KMS-11 (cell line): ENCODE measurements at regions not wholly inside any gene's neighbourhood (a gene's known extent, or its start where the extent isn't known, plus 50 kb on each side); places are given as distances from the start of the nearest gene placed in this dataset.

Source experiments
- H2AFZ ChIP-seq: fragments of 200-600 bp; sonication (generic); 2 replicates; pipeline ENCODE4 v1.6.1; 2016; ENCODE audit warnings: antibody characterized with exemption, mixed run types, low read depth
- H3K27ac ChIP-seq: fragments of 200-600 bp; sonication (generic); 2 replicates; pipeline ENCODE4 v1.6.1; 2016; ENCODE audit warnings: mild to moderate bottlenecking, mixed run types
- H3K27me3 ChIP-seq: fragments of 200-600 bp; sonication (generic); 2 replicates; pipeline ENCODE4 v1.6.1; 2017; ENCODE audit warnings: mild to moderate bottlenecking, low read depth, mixed run types, moderate library complexity; ENCODE audit not compliant: insufficient read depth
- H3K36me3 ChIP-seq: fragments of 200-600 bp; sonication (generic); 2 replicates; pipeline ENCODE4 v1.6.1; 2017; ENCODE audit warnings: mild to moderate bottlenecking, mixed run types; ENCODE audit not compliant: insufficient read depth
- H3K4me1 ChIP-seq: fragments of 200-600 bp; sonication (generic); 2 replicates; pipeline ENCODE4 v1.6.1; 2016; ENCODE audit warnings: mild to moderate bottlenecking, low read depth, mixed run types; ENCODE audit not compliant: poor library complexity, severe bottlenecking
- H3K4me2 ChIP-seq: fragments of 200-600 bp; sonication (generic); 2 replicates; pipeline ENCODE4 v1.7.0; 2016; ENCODE audit warnings: mild to moderate bottlenecking, mixed run types
- H3K4me3 ChIP-seq: fragments of 200-600 bp; sonication (generic); IDR thresholded peaks from 2 replicates; pipeline ENCODE4 v1.6.1; 2017; ENCODE audit warnings: low read depth, low read length, mixed read lengths; ENCODE audit not compliant: insufficient read depth
- H3K79me2 ChIP-seq: fragments of 200-600 bp; sonication (generic); 2 replicates; pipeline ENCODE4 v1.6.1; 2016; ENCODE audit warnings: low read depth, mixed run types; ENCODE audit not compliant: insufficient read depth
- H3K9ac ChIP-seq: fragments of 200-600 bp; sonication (generic); 2 replicates; pipeline ENCODE4 v1.6.1; 2016; ENCODE audit warnings: mild to moderate bottlenecking, mixed run types
- H4K20me1 ChIP-seq: fragments of 200-600 bp; sonication (generic); 2 replicates; pipeline ENCODE4 v1.6.1; 2016; ENCODE audit warnings: mild to moderate bottlenecking, mixed run types; ENCODE audit not compliant: insufficient read depth
- CTCF ChIP-seq: fragments of 200-600 bp; sonication (generic); conservative IDR thresholded peaks from 2 replicates; pipeline ENCODE4 v1.6.1; 2017; ENCODE audit warnings: low read depth, mild to moderate bottlenecking, antibody characterized with exemption, low read length, moderate library complexity, mixed read lengths

DNA sequence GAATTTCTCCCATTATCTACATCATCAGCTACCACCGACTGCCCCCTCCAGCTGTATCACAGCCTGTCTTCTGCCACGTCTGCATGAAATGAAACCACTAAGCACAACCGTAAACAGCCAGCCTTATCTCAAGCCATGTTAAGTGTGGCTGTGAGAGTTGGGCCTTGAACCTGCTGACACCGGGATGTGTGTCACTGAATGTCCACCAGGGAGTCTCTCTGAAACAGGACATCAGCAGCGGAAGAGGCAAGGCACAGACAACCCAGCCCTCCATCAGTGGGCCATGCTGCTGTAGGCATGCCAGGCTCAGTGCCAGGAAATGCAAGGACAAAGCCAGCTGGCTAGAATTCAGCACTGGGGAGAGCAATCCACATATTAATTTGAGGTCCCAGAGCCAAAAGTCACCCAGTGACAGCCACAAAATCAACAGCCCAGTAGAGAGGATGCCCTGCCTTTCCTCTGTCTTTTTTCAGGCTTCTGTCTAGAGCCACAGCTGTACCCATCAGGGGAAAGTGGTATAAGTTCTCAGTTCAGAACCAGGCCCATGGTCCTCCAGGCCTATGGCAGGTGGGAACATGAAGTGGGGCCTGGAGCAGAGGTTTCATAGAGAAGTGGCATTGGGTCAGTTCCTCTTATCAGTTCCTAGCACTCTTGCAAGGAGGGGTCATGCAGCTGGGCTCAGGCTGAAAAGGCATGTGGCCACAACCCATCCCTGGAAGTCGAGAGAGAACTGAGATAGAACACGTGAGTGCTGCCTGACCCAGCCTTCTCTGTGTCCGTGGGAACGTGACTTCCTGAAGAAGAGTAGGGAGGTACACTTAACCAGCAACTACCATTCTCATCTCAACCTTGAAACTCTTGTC lies 199.4 kb downstream of the ESM1 start:
- Histone ChIP-seq H3K9ac (no peak overlapping the region), H2AFZ (no peak overlapping the region), H3K4me2 (no peak overlapping the region), H3K4me1 (no peaks in the 10 kb centered on the region), H3K4me3 (no peak overlapping the region), H3K79me2 (no peaks in the 10 kb centered on the region), H3K27ac (no peak overlapping the region), H3K36me3 (no peaks in the 10 kb centered on the region), H3K27me3 (no peaks in the 10 kb centered on the region), H4K20me1 (no peaks in the 10 kb centered on the region)
- no peak for TF ChIP-seq CTCF

DNA sequence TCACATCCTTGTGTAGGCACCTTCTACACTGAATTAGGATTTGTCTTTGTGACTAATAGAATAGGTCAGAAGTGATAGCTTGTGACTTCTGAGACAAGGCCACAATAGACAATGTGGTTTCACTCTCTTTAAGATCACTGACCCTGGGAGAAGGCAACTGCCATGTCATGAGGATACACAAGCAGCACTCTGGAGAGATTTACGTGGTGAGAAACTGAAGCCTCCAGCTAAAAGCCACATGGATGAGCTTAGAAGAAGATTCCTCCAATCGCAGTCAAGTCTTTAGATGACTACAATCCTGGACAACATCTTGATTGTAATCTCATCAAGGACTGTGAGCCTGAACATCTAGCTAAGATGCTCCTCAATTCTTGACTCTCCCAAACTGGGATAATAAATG lies 206.6 kb downstream of the ESM1 start:
- no peaks in the 10 kb centered on the region for H3K4me1 ChIP-seq
- no peaks in the 10 kb centered on the region for H3K79me2 ChIP-seq
- no peak overlapping the region for H3K4me3 ChIP-seq
- no peak for TF ChIP-seq CTCF
- no peaks in the 10 kb centered on the region for H3K36me3 ChIP-seq
- no peaks in the 10 kb centered on the region for H3K27me3 ChIP-seq
- H3K9ac ChIP-seq: no peak overlapping the region
- no peak overlapping the region for H3K4me2 ChIP-seq
- no peak overlapping the region for H2AFZ ChIP-seq
- no peaks in the 10 kb centered on the region for H4K20me1 ChIP-seq
- no peak overlapping the region for H3K27ac ChIP-seq

DNA sequence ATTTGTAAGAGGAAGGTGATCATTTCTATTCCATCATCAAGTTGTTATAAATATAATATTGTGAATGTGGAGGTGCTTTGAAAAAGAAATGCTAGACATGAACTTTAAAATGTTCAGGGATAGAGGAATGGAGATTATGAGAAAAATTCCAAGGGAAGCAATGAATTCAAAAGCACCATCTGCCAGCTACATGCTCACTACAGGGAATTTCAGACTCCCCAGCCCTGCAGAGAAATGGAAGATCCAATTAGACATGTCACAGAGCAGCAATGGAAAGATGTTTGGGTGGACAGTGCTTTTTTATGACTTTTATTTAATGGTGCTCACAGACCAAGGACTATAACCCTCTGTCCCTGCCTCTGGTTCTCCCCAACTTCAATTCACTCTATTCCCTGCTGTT lies 209.7 kb downstream of the ESM1 start:
- Histone ChIP-seq H3K27me3 (no peaks in the 10 kb centered on the region), H3K9ac (no peak overlapping the region), H3K4me1 (no peaks in the 10 kb centered on the region), H3K79me2 (no peaks in the 10 kb centered on the region), H2AFZ (no peak overlapping the region), H3K4me3 (no peak overlapping the region), H4K20me1 (no peaks in the 10 kb centered on the region), H3K27ac (no peak overlapping the region), H3K36me3 (no peaks in the 10 kb centered on the region), H3K4me2 (no peak overlapping the region)
- TF ChIP-seq CTCF: no peak

DNA sequence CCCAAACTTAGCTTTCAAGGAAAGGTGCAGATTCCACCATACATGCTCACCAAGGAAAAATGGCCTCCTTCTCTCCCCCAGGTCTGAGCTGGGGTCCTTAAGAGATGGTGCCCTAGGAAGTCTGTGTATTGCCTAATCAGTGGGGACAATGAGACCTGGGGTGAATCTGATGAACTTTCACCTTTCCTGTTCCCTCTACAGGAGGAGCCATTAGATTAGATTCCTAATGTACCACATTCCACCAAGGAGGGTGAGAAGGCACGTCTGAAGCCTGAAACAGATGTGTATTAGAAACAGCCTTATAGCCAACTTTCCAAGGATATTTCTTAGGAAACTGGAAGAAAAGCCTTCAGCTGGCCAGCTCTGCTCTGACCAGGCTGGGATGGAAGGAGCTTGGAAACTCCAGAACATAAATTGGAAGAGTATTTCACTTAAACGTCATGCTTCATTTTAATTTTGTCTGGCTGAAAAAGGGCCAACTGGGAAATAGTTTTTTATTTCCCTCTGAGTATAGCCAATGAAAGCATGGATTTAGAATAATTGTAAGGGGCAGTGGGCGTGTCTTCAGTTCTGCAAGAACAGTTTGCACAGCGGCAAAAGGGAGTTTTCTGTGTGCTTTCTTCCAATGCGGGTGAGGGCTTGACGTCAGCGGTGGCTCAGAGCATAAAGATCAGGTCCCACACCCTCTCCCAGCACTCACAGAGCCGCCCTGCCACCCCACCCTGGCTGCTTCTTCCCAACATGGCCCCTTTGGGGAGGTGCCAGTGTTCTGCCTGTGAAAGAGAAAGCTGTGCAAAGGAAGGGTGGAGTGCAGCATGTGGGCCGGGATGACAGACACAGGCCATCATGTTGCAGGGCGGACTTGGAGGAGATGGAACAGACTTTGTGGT lies 210.9 kb downstream of the ESM1 start:
- H3K27ac ChIP-seq: no peak overlapping the region
- no peak overlapping the region for H3K4me2 ChIP-seq
- no peaks in the 10 kb centered on the region for H3K27me3 ChIP-seq
- H3K79me2 ChIP-seq: no peaks in the 10 kb centered on the region
- no peak overlapping the region for H3K9ac ChIP-seq
- H2AFZ ChIP-seq: no peak overlapping the region
- H3K36me3 ChIP-seq: no peaks in the 10 kb centered on the region
- no peaks in the 10 kb centered on the region for H3K4me1 ChIP-seq
- no peak overlapping the region for H3K4me3 ChIP-seq
- no peak for TF ChIP-seq CTCF
- H4K20me1 ChIP-seq: no peaks in the 10 kb centered on the region
